Prostate gland (tissue), 2 donors: ENCODE measurements at regions not wholly inside any gene's neighbourhood (a gene's known extent, or its start where the extent isn't known, plus 50 kb on each side); places are given as distances from the start of the nearest gene placed in this dataset.

Experiments used
- CTCF ChIP-seq, 4 experiments: fragments of 200-600 bp in 2 of 4; fragments of 450-650 bp in 2 of 4; sonication (generic) in 2 of 4; IDR thresholded peaks; 1 replicate in 3 of 4; 2 replicates in 1 of 4; pipeline ENCODE4 v1.5.1; 2016 to 2019; ENCODE audit warnings: antibody characterized with exemption in 4 of 4, mild to moderate bottlenecking in 2 of 4, moderate library complexity in 2 of 4
- POLR2A ChIP-seq: fragments of 450-650 bp; IDR thresholded peaks from one replicate; pipeline ENCODE4 v1.6.1; 2016; ENCODE audit warnings: antibody characterized with exemption, mild to moderate bottlenecking
- POLR2AphosphoS5 ChIP-seq: sonication (generic); formaldehyde crosslinking; IDR thresholded peaks from one replicate; pipeline ENCODE4 v1.6.1; 2017; ENCODE audit warnings: antibody characterized with exemption

- no peak for TF ChIP-seq POLR2A
- TF ChIP-seq CTCF (IDR thresholded peaks at IDR 0.05): no peak
- TF ChIP-seq POLR2AphosphoS5: no peak
Observed at GRCh38 chr5:158639881-158640592, 459.7 kb downstream of the EBF1 start.
